NOMO-1 treated with DMSO at 0.1 percent for 48 hours (cell line): ENCODE measurements at regions not wholly inside any gene's neighbourhood (a gene's known extent, or its start where the extent isn't known, plus 50 kb on each side); places are given as distances from the start of the nearest gene placed in this dataset.
A peak's percentile ranks its signal among the peaks of the same experiment; 100 is the strongest.
"Not testable (repeated sequence)": the region's sequence is repeated elsewhere in the genome, so short reads cannot be mapped to it uniquely, and the experiment has no call there.

Experiments
- DNase-seq: peaks from one replicate; lab custom pipeline; 2025; ENCODE audit not compliant: unreplicated experiment; lab: John Stamatoyannopoulos, UW

DNA sequence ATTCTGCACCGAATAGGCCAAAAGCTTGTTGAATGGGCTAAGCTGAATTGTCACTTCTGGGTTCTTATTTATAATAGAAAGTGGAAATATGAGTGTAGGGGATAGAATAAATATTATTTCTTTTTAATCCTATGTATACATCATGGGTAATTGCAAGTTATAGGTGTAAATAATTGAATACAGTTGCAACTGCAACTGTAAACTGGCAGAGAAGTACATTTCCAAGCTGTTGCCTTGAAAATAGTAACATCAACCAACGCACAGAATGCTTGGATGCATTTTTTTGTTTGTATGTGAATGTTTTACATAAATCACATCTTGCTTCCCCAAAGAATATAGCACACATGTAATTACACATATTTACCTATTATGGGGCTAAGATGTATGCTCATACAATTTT lies 234.1 kb downstream of the NNT start:
- DNase-seq: no peak

DNA sequence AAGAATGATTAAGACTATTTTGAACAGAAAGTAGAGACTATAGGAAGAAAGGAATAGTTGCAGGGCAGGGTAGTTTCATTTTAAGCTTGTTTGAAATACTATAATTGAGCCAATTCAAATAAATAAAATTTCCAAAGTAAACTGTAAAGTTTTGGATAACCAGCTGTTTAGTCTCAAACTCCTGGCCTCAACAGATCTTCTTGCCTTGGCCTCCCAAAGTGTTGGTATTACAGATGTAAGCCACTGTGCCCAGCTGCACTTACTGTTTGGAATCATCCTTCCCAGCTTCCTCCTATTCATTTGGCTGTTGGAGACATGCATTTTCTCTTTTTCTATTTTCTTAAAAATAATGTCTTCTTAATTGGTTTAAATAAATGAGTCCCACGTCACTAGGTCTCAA lies 231.0 kb downstream of the NNT start:
- no peak for DNase-seq

DNA sequence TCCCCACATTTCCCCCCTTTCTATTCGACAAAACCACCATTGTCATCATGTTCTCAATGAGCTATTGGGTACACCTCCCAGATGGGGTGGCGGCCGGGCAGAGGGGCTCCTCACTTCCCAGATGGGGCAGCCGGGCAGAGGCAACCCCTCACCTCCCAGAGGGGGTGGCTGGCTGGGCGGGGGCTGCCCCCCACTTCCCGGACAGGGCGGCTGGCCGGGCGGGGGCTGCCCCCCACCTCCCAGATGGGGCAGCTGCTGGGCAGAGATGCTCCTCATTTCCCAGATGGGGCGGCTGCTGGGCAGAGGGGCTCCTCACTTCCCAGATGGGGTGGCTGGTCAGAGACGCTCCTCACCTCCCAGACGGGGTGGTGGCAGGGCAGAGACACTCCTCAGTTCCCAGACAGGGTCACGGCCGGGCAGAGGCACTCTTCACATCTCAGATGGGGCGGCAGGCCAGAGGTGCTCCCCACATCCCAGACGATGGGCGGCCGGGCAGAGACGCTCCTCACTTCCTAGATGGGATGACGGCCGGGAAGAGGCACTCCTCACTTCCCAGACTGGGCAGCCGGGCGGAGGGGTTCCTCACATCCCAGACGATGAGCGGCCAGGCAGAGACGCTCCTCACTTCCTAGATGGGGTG lies 221.5 kb downstream of the NNT start:
- DNase-seq: not testable (repeated sequence)

DNA sequence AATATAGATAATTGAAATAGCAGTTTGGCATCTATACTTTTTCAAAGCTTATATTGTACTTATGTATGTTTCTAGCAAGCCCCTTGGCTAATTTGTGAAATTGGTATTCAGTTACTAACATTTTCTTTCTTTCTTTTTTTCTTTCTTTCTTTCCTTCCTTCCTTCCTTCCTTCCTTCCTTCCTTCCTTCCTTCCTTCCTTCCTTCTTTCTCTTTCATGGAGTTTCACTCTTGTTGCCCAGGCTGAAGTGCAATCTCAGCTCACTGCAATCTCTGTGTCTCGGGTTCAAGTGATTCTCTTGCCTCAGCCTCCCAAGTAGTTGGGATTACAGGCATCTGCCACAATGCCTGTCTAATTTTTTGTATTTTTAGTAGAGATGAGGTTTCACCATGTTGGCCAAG lies 215.4 kb downstream of the NNT start:
- DNase-seq: not testable (repeated sequence)

DNA sequence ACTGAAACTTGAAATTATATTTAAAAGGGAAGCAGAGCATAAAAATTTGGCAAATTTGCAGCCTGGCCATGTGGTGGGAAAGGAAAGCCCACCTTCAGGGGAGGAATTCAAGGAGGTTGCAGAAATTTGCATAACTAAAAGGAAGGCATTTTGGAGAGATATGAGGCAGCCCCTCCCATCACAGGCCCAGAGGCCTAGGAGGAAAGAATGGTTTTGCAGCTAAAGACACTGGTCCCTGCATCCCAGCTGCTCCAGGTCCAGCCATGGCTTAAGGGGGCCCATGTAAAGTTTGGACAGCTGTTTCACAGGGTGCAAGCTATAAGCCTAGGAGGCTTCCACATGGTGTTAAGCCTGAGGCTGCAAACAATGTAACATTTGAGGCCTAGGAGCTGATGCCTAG lies 212.5 kb downstream of the NNT start:
- DNase-seq: no peak

DNA sequence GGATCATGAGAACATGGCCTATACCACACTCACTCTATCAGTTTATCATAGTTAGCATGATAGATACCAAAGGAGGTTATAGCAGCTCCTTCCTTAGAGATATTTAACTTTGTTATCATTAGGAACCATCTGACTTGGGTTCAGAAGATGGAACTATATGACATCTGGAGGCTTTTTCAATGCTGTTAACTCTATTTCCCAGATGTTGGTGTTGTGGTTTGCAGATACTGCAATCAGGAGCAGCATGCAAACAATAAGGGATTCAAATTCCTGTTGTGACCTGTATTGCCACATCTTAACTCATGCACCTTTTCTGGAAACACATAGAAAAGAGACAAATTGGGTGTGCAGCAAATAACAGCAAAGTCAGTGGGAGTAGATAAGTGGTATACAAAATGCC lies 201.7 kb downstream of the NNT start:
- no peak for DNase-seq

DNA sequence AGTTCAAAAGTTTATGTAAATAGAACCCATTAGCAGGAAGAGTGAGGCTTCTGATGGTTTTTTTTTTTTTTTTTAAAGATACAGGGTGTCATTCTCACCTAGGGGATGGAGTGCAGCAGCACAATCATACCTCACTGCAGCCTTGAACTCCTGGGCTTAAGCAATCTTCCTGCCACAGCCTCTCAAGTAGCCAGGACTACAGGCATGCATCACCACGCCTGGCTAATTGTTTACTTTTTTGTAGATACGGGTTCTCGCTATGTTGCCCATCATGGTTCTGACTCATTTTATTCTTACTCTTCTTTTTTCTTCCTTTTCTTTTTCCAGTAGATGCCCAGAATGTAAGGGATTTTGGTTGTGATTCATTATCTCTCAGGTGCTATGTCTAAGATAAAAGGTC lies 201.1 kb downstream of the NNT start:
- DNase-seq: no peak

DNA sequence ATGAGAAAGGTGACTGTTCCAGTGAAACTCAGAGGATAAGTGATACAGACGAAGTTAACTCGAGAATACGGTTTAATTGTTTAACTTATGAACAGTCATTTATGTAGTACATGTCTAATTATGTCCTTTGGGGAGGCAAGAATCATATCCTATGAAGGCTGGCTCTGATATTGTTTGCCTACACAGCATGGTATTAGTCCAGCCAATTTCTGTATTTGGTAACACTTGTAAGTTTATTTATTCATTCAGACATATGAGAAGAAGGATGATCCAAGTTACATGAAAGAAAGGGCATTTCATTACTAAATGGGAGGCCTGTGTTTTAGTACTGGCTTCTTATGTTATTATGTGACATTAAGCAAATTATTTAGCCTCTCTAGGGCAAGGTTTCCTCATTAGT lies 199.7 kb downstream of the NNT start:
- DNase-seq: no peak

DNA sequence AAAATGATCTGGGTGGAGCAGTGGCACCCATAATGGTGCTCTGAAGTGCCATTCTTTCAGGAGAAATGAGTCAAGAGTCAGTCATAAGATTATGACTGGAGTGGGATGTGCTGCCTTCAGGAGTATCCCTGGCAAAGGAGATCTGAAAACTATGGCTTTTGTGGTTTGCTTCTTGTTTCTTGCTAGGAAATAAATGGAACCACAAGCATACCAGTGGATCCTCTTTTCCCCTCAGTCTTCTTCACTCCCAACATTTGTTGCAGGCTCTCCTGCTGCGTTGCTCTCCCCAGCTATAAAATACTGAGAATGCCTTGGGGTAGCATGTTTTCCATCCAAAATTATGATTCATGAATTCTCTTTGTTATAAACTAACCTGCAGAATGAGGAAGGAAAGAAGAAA lies 199.1 kb downstream of the NNT start:
- no peak for DNase-seq

DNA sequence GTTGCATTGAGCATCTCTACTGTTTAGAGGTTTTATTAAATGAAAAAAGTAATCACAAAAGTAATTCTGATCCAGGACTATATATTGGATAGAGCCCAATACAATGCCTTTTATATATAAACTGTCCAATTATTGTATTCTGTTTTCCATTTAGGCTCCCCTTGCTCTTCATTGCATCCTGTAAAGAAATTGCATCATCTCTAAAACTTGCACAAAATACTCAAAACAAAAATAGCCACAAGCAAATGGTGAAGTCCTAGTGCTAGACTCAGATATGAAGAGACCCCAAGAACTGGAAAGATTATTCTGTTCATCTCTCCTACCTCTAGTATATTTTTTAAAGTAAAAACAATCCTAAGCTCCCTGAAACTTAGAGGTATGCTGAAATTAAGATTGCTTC lies 195.8 kb downstream of the NNT start:
- DNase-seq: no peak

DNA sequence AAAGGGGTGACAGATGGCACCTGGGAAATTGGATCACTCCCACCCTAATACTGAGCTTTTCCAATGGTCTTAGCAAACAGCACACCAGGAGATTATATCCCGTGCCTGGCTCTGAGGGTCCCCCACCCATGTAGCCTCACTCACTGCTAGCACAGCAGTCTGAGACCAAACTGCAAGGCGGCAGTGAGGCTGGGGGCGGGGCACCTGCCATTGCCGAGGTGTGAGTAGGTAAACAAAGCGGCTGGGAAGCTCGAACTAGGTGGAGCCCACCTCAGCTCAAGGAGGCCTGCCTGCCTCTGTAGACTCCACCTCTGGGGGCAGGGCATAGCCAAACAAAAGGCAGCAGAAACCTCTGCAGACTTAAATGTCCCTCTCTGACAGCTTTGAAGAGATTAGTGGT lies 188.9 kb downstream of the NNT start:
- DNase-seq: not testable (repeated sequence)

DNA sequence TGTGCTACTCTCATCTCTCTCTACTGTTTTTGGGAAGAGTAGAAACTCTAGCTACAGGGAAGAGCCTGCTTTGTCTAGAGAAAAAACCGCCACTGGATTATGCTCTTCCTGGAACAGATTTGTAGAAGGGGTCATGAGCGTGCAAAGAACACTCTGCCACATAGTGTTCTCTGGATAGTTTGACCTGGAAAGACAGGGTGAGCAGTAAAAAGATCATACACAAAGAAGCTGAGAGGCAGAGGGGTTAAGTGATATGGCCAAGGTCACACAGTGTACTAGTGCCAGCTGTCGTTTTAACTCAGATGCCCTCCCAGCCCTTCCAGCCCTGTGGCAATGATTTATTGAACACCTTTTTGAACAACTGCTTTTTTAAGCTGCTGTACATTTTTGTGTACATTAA lies 182.2 kb downstream of the NNT start:
- no peak for DNase-seq

DNA sequence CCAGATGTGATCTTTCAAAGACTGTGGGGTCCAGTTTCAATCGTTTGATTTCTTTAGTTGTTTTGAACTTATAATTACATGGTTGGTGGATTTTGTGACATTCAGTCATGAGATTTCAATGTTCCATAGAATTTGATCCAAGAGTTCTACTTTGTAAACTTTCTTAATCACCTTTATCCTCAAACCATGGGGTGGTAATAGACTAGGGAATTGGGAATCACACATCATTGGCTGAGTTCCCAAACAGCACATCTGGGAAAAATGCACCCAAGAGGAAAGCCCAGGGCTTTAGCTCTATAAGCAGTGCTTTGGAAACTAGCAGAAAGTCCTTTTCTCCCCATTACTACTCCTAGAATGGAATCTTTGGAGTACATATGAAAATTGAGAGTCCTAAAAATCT lies 177.6 kb downstream of the NNT start:
- no peak for DNase-seq

DNA sequence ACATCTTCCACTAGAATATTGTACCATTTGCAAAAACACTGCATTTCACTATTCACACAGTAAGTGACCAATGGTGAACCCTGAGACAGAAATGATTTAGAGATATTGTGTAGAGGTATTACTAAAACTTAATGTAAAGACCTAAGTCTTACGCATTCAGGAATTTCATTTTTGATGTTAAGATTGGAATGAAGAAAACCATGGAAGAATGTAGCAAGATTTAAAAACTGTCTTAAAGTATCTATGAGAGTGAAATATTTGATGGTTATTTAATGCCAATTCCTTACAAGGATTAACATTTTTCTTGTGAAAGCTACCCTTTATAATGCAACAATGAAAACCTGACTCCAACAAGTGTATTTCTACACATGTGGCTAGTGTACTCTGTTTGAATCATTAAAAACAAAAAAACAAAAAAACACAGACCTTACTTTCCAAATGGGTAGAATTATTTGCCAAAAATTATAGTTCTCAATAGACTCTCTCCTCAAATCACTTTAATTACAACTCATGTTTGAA lies 172.0 kb downstream of the NNT start:
- DNase-seq: no peak

DNA sequence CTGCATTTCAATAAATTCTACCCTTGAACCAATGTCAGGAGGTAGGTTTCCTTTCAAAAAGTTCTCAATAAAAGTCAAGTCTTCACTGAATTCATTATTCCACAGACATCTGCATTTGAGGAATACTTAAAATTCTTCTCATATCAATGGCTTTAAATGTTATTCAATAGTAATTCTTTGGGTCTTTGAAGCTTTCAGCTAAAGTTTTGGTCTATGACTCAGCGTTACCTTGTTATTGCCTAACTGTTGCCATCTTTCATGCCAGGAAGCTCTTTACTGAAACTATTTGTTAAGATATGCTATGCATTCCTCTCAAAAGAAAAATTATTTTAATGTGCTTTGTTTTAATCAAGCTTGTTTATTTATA lies 170.5 kb downstream of the NNT start:
- DNase-seq: peak; percentile 86

DNA sequence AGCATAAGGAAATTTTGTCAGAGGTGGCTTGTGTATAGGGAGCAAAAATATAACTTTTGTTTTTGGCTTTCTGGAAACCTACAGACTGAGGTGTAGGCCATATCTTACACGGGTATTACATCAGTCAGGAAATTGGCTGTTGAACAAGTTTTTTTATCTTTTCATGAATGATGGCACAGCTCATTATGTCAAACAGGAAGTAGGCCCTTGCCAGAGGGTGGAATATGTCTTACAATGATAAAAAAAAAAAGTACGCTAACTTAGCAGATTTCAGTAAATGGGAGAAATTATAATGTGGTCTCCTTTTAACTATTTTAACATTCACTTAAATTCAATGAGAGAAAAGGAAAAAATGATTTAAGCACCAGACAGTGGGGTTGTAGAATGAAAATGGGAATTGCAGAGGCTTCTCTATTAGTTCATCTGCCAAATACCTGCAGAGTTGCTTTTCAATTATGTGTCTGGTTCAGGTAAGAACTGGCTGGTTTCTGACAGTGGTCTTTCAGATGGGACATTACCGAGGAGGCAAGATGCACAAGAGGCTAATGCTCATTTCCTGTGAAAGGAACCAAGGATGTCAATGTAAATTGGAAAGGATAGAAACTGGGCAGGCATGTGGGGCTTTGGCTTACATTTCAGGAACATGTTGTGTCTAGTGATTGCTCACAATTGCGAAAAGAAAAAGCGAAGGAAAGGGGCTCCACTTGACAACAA lies 169.9 kb downstream of the NNT start:
- peak; percentile 94 for DNase-seq

DNA sequence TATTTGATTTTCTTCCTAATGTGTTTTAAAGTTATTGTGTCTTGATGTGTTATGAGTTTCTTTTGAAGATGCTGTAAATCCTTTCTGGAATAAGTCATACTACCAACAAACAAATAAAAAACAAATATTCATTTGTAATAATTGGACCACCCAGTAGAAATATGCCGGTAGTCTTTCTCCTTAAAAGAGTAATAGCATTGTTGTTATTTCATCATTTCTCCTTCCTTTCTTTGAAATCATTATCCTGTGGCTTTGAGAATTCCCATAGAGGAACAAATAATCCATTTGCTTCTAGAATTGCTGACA lies 169.4 kb downstream of the NNT start:
- DNase-seq: no peak

DNA sequence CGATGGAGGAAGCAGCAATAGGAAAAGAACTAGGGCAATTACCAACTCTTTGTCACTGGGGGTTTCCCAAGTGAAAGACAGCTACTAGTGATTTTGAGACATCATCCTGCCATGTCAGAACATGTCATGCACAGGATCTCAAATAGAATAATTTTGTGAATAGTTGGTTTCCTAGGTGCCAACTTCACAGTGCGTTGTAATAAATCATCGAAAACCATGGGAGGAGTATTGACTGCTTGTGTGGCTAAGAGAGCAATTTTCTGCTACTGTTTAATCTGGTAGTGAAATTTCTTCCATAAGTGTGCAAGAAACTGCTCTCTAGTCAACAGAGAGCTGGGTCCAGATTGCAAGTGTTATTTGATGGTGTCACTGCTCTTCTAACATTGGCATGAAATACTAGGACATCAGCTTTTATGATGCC lies 168.6 kb downstream of the NNT start:
- peak; percentile 82 for DNase-seq

DNA sequence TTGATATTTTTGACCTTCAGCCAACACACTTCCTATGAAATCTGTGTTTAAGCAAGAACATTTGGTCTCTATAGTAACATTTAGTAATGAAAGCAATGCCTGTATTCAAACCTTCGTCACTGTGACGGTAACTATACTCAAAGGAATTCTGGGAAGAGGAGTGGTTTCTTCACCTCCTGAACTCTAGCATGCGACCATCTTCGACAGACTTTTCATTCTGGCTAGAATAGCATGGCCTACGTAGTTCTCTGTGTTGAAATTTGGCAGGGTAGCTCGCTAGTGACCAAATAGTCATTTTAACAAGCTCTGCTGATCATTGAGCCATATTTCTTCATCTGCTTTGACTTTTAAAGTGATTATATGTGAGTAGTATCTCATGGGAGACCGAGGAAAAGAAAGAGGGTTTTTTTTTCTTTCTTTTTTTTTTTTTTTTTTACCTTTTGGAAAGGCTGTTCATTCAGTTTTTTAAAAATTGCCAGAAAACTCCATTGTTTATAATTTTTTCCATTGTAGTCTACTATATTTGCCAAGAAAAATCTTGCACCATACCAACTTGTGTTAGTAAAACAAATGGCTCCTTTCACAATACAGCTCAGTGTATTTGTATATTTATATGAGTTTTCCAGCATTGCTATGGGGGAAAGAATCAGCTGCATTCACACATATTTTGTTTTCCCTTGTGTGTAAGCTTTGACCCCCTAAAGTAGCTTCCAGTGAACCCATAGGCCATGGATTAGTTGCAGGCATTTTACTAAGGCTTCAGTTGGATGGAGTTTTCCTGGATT lies 166.8 kb downstream of the NNT start:
- DNase-seq: no peak
